PFSK-1 (cell line): ENCODE measurements at regions not wholly inside any gene's neighbourhood (a gene's known extent, or its start where the extent isn't known, plus 50 kb on each side); places are given as distances from the start of the nearest gene placed in this dataset.

Source experiments
- POLR2AphosphoS5 ChIP-seq: IDR thresholded peaks from 2 replicates; pipeline ENCODE4 v1.6.1; 2012; ENCODE audit warnings: low read depth, mild to moderate bottlenecking, control low read depth, low read length, moderate library complexity
- SIN3A ChIP-seq: IDR thresholded peaks from 2 replicates; pipeline ENCODE4 v1.6.1; 2012; ENCODE audit warnings: mild to moderate bottlenecking, low read length, moderate library complexity, borderline replicate concordance; ENCODE audit not compliant: insufficient read depth
- TAF1 ChIP-seq: IDR thresholded peaks from 2 replicates; pipeline ENCODE4 v1.6.1; 2012; ENCODE audit warnings: low read length, control low read depth, borderline replicate concordance; ENCODE audit not compliant: insufficient read depth

- TF ChIP-seq POLR2AphosphoS5 = no peak
- no peak for TF ChIP-seq TAF1
- no peak for TF ChIP-seq SIN3A
These were observed 663.7 kb upstream of the LRATD1 start for GRCh38 chr2:13968811-13969210.
